Endothelial cell of umbilical vein (primary cell): ENCODE measurements at regions not wholly inside any gene's neighbourhood (a gene's known extent, or its start where the extent isn't known, plus 50 kb on each side); places are given as distances from the start of the nearest gene placed in this dataset.
A peak's percentile ranks its signal among the peaks of the same experiment; 100 is the strongest.

Source experiments
- BruUV-seq: library from RNA; stranded (reverse); fragments of 400-500 nt; replicated peaks from 2 replicates; lab custom pipeline; 2021; lab: Mats Ljungman, UMichigan
- CTCF ChIA-PET: fragments of 300-600, 350-600 bp; sonication (Branson Sonifier 250); formaldehyde crosslinking; loops from one replicate; lab custom pipeline; 2021; ENCODE audit warnings: antibody characterized with exemption, inconsistent platforms; lab: Charles Lee
- POLR2A ChIA-PET: fragments of 300-600, 350-600 bp; sonication (Branson Sonifier 250); formaldehyde crosslinking; loops from one replicate; lab custom pipeline; 2021; ENCODE audit warnings: antibody characterized with exemption, inconsistent platforms; lab: Charles Lee
- DNase-seq: peaks from one replicate; pipeline ENCODE4 v3.0.0-alpha.2; 2011; ENCODE audit warnings: low read depth, low spot score
- FAIRE-seq: peaks from 2 replicates; lab custom pipeline; 2011; peaks lifted over from hg19 to GRCh38; lab: Jason Lieb, UNC
- H2AFZ ChIP-seq: 2 replicates; pipeline ENCODE4 v1.6.0; 2012; ENCODE audit warnings: low read depth, low read length, control low read depth, inconsistent platforms
- H3K27ac ChIP-seq: 2 replicates; pipeline ENCODE4 v1.5.1; 2011; ENCODE audit warnings: low read depth, mild to moderate bottlenecking, control low read depth, low read length, moderate library complexity; ENCODE audit not compliant: insufficient read depth
- H3K27me3 ChIP-seq, 2 experiments: 2 replicates each; pipeline versions ENCODE4 v1.6.0 to v1.6.1; 2011; ENCODE audit warnings: low read length in 2 of 2, mixed read lengths in 1 of 2; ENCODE audit not compliant: control insufficient read depth in 2 of 2, insufficient read depth in 2 of 2
- H3K36me3 ChIP-seq, 2 experiments: 2 replicates in 1 of 2; 3 replicates in 1 of 2; pipeline ENCODE4 v1.5.1; 2011; ENCODE audit warnings: low read length in 2 of 2, mild to moderate bottlenecking in 1 of 2, moderate library complexity in 1 of 2; ENCODE audit not compliant: control insufficient read depth in 2 of 2, insufficient read depth in 2 of 2; ENCODE audit errors: extremely low read depth in 1 of 2
- H3K4me1 ChIP-seq: 3 replicates; pipeline ENCODE4 v1.5.1; 2011; ENCODE audit warnings: mild to moderate bottlenecking, low read length; ENCODE audit not compliant: control insufficient read depth, insufficient read depth; ENCODE audit errors: extremely low read depth
- H3K4me2 ChIP-seq: 2 replicates; pipeline ENCODE4 v1.6.1; 2011; ENCODE audit warnings: low read length, control low read depth, mixed read lengths; ENCODE audit not compliant: insufficient read depth
- H3K4me3 ChIP-seq, 3 experiments: fragments of 200-600 bp in 1 of 3; sonication (generic), shearing (Covaris generic) in 1 of 3; replicated peaks in 1 of 3; 2 replicates each; pipeline ENCODE4 v1.5.1; 2011 to 2016; ENCODE audit warnings: control low read depth in 3 of 3, low read length in 3 of 3, mild to moderate bottlenecking in 2 of 3, inconsistent platforms in 1 of 3, low read depth in 1 of 3, moderate library complexity in 1 of 3; ENCODE audit not compliant: insufficient read depth in 1 of 3
- H3K79me2 ChIP-seq: 2 replicates; pipeline ENCODE4 v1.6.0; 2012; ENCODE audit warnings: low read length, inconsistent platforms; ENCODE audit not compliant: control insufficient read depth, insufficient read depth
- H3K9ac ChIP-seq: replicated peaks from 2 replicates; pipeline ENCODE3; 2011; ENCODE audit warnings: low read length, control low read depth; ENCODE audit not compliant: insufficient read depth; ENCODE audit errors: extremely low read depth
- H3K9me1 ChIP-seq: replicated peaks from 3 replicates; pipeline ENCODE4 v1.6.0; 2011; ENCODE audit warnings: mild to moderate bottlenecking, low read length; ENCODE audit not compliant: control insufficient read depth, insufficient read depth; ENCODE audit errors: extremely low read depth
- H3K9me3 ChIP-seq: replicated peaks from 2 replicates; pipeline ENCODE4 v1.5.1; 2012; ENCODE audit warnings: low read length, inconsistent platforms; ENCODE audit not compliant: control insufficient read depth, insufficient read depth
- H4K20me1 ChIP-seq: replicated peaks from 2 replicates; pipeline ENCODE3; 2011; ENCODE audit warnings: mild to moderate bottlenecking, low read length; ENCODE audit not compliant: control insufficient read depth, insufficient read depth; ENCODE audit errors: extremely low read depth
- CTCF ChIP-seq, 2 donors: IDR thresholded peaks; 1 replicate in 1 of 2; 2 replicates in 1 of 2; pipeline ENCODE4 v1.5.1; 2011; ENCODE audit warnings: low read length in 2 of 2, mild to moderate bottlenecking in 2 of 2, moderate library complexity in 2 of 2, control low read depth in 1 of 2, inconsistent platforms in 1 of 2, low read depth in 1 of 2; ENCODE audit not compliant: insufficient read depth in 1 of 2; ENCODE audit errors: extremely low read depth in 1 of 2
- EZH2 ChIP-seq: IDR thresholded peaks from 2 replicates; pipeline ENCODE4 v1.6.1; 2012; ENCODE audit warnings: borderline replicate concordance, low read depth, mild to moderate bottlenecking, moderate library complexity, low read length, inconsistent platforms; ENCODE audit not compliant: severe bottlenecking
- FOS ChIP-seq: IDR thresholded peaks from 2 replicates; pipeline ENCODE4 v1.6.1; 2011; ENCODE audit warnings: mild to moderate bottlenecking, low read length, moderate library complexity, borderline replicate concordance; ENCODE audit not compliant: insufficient read depth
- GATA2 ChIP-seq: IDR thresholded peaks from 2 replicates; pipeline ENCODE4 v1.7.0; 2011; ENCODE audit warnings: low read depth, mild to moderate bottlenecking, moderate library complexity, mixed read lengths, low read length; ENCODE audit not compliant: insufficient read length, insufficient read depth
- JUN ChIP-seq: IDR thresholded peaks from 2 replicates; pipeline ENCODE4 v1.6.1; 2011; ENCODE audit warnings: borderline replicate concordance, low read depth; ENCODE audit not compliant: insufficient read length, insufficient read depth
- MAX ChIP-seq: IDR thresholded peaks from 2 replicates; pipeline ENCODE4 v1.6.1; 2011; ENCODE audit not compliant: insufficient read depth, insufficient read length
- MYC ChIP-seq: IDR thresholded peaks from one replicate; pipeline ENCODE4 v1.6.1; 2011; ENCODE audit warnings: mild to moderate bottlenecking, low read depth, low read length
- POLR2A ChIP-seq: IDR thresholded peaks from 2 replicates; pipeline ENCODE4 v1.6.1; 2012; ENCODE audit warnings: low read depth, mild to moderate bottlenecking, control low read depth, low read length
- POLR2AphosphoS5 ChIP-seq: IDR thresholded peaks from 2 replicates; pipeline ENCODE4 v1.6.1; 2012; ENCODE audit warnings: low read depth, mild to moderate bottlenecking, control low read depth, low read length, moderate library complexity; ENCODE audit not compliant: insufficient read depth
- dilution Hi-C: fragments of 300-500 bp; cut with MboI; formaldehyde crosslinking; loops from one replicate; pipeline ENCODE4 v1.15.0; 2019; ENCODE audit warnings: low sequenced_read_pairs; ENCODE audit not compliant: extremely low pct_ligation_motif_present
- intact Hi-C: fragments of 100-400 bp; cut with micrococcal nuclease; formaldehyde crosslinking; loops from one replicate; pipeline ENCODE4 v1.10.0; 2022

GRCh38 chr2:173793709-173794565, 171.2 kb downstream of the SP3 start:
- Histone ChIP-seq H3K27me3 (no peaks in the 10 kb centered on the region), H2AFZ (peak overlapping the region; percentile 56), H4K20me1 (no peaks in the 10 kb centered on the region), H3K36me3 (no peaks in the 10 kb centered on the region), H3K4me1 (peaks cover 12% of the 10 kb centered on the region), H3K4me2 (no peak overlapping the region), H3K79me2 (no peaks in the 10 kb centered on the region), H3K9ac (no peak overlapping the region), H3K27ac (no peak overlapping the region), H3K9me1 (no peaks in the 10 kb centered on the region), H3K9me3 (no peaks in the 10 kb centered on the region), H3K4me3 (no peak overlapping the region)
- intact Hi-C loops (no loop called here), dilution Hi-C loops (no loop called here)
- ChIA-PET CTCF (interaction anchor here (2.0 kb wide), 1 partner anchor 10 kb away, joined by 6 read pairs; no protein-coding TSS in a partner anchor), POLR2A (no interaction called here)
- DNase-seq (no peak), FAIRE-seq (peak; percentile 8)
- BruUV-seq = no TSS peak
- TF ChIP-seq FOS = no peak
- no peak for TF ChIP-seq GATA2
- no peak for TF ChIP-seq POLR2AphosphoS5
- no peak for TF ChIP-seq MYC
- no peak for TF ChIP-seq JUN
- no peak for TF ChIP-seq POLR2A
- no peak for TF ChIP-seq MAX
- TF ChIP-seq CTCF (IDR thresholded peaks at IDR 0.05; ENCODE audit: extremely low read depth in 1 of 2, insufficient read depth in 1 of 2, low read depth in 1 of 2, low read length in 2 of 2) = no peak
- no peak for TF ChIP-seq EZH2
